SKM-1 (cell line): ENCODE measurements at regions not wholly inside any gene's neighbourhood (a gene's known extent, or its start where the extent isn't known, plus 50 kb on each side); places are given as distances from the start of the nearest gene placed in this dataset.

Experiments used
- DNase-seq: peaks from one replicate; lab custom pipeline; 2025; ENCODE audit not compliant: unreplicated experiment; lab: John Stamatoyannopoulos, UW

DNA sequence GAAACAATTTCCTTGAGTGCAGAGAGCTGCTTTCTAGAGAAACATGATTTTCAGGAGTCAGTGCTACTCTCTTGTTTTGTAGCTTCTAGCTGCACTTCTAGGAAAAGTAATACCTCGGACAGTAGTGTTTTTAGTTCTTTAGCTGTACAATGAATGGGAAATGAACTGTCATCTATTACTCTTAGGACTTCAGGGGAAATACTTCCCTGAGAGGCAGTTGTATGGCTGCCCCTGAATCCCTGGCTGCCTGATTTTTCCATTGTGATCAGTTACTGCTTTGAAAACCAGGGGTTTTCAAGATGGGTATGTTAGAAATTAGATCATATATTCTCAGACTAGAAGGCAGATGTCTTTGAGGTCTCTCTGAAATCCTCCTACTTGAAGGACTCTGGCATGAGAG, 200.3 kb upstream of the SEMA6D start:
- no peak for DNase-seq

DNA sequence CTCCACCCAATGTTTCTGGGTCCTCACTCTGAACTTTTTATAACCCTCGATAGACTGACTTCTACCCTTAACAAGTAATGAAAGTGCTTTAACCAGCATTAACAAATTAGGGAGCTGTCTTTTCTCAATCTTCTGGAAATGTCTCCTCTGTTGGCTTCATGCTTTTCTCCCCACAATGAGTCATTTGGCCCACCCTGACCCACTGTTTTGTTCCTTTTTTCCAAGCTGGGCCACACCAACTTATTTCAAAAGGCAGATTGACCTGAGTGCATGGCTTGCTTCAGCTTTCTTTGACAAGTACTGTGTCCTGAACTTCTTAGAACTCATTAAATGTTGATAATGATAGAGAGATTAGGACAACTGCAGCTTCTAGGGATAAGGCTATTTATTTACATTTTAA, 199.6 kb upstream of the SEMA6D start:
- DNase-seq, result no peak

DNA sequence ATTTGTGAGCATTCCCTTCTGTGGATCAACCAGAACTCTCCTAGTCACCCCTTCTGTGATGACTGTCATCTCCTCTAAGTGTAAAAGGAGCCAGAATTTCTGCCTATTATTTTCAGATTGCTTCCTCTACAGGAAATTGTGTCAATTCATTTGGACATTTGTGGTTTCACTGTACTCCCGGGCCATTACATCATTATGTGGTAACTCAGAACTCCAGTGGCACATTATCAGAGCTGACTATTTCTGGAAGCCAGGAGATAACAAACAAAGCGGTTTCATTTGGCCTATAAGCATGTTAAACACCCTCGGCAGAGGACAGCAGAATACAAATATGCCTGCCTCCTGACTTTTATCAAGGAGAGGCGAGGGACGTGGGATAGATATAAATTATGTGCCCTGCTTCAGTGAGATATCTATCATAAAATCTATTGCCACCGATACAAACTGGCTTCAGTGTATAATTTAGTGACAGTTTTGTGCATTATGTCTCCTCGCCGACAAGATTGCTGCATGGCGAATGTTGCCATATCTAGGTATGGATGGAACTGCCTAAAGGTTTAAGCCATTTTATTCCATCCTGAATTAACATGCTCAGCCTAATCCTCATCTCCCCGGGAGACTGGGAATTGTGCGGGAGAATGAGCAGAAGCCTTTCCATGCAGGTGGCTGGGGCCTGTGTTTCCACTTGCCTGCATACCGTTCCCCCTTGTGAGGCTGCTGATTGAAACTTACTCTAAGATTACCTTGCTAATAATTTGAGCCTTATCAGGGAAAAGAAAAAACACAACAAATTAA, 193.4 kb upstream of the SEMA6D start:
- DNase-seq, result no peak

DNA sequence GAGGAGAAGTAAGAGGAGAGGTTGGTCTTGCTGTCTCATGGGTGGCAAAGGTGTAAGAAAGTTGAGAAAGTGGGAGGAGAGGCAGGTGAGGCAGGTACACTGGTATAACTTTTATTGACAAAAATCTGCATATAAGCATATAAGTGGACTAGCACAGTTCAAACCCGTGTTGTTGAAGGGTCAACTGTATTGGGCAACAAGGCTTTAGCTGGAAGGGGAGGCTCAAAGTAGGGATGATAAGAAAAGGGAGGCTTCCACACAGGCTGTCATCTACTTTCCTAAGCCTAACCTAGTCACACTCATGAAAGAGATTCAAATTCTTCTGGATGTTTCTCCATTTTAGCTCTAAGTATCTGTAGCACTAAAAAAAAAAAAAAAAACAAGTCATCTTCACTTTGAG, 188.1 kb upstream of the SEMA6D start:
- no peak for DNase-seq

DNA sequence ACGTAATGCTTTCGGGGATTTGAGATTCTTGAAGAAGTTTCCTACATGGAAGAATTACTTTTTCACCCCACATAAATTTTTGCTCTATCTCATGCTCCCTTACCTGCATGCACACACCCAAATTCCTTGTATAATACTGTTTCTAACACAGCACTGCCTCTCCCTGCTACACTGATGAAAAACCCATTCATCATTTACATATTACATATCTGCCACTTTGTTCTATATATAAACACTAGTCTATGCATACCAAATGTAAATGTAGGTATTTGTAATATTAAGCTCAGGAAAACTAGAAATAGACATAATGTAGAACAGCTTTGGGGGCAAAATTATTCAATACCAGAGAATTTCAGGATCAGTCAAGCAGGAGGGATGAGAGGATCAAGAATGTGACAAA, 182.6 kb upstream of the SEMA6D start:
- no peak for DNase-seq

DNA sequence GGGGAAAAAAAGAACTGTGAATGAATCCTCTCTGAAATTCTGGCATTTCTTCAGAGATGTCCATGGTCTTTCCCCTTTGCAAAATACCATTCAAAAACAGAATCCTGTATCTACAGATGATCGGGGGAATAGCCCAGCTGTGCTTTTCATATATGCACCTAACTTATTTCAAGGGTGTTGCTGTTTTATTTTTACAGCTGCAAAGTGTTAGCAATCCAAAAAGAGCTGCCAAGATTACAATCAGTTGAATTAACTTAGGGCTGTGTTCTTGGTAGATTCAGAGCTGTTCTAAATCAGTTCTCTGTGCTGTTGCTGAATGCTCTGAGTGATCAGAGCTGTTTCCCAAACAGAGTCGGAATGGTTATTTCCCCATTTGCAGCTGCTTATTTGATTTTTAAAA, 175.7 kb upstream of the SEMA6D start:
- no peak for DNase-seq

DNA sequence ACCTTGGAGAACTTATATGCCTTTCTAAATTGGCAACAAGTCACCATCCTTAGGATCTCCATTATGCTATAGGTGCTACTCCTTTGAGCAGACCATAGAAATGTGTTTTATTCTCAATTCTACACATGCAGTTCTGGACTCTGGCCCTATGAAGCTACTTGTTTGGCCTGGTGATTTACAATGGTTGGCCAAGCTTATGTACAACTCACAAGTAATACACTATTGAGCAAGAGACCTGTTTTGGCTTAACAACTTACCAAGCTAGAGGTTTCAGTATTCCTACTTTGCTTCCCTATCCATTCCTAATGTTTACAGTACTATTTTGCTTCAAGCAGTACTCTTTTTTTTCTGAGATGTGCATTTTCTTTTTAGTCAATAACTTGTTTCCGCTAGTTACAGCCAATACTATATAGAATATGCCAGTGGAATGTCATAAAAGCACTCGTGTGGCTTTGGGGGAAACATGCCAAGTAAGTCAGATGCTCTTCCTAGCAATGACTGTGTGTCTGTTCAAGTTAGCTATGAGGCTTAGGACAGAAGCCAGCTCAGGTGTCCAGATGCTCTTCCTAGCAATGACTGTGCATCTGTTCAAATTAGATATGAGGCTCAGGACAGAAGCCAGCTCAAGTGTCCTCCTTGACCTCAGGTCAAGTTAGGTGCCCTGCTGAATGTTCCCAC, 174.9 kb upstream of the SEMA6D start:
- DNase-seq, result no peak

DNA sequence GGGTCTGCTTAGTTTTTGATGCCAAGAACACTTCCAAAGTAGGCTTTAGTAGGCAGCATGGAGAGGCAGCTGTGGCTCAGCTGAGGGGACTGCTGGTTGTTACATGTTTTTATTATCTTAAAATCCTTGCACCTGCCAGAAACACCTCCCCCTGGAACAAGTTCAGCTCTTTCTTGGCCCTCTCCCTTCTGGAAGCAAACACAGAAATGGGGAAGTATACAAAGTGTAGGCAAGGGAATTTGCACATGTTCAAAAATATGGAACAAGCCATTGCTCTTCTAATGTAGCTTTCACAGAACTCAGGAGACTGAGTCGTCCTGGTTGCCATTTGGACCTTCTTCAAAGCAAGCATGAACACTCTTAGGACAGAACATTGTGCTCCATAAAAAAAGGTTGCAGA, 169.1 kb upstream of the SEMA6D start:
- DNase-seq, result no peak

DNA sequence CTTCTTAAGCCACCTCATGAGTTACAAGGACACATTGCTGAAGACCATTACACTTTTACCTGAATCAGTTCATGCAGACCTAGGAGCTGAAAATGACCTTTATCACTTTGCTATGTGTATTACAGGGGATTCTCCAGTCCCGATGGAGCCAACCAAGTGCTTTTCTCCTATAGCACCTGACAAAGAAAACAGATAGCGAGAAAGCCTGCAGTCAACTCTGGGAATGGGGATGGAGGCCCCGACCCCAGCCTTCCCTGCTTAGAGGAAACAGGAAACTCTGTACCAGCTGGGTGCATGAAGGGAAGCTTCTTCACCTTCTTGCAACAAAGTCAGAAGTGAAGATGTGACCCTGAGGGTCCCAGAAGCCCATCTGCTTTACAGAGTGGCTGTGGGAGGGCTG, 168.3 kb upstream of the SEMA6D start:
- no peak for DNase-seq

DNA sequence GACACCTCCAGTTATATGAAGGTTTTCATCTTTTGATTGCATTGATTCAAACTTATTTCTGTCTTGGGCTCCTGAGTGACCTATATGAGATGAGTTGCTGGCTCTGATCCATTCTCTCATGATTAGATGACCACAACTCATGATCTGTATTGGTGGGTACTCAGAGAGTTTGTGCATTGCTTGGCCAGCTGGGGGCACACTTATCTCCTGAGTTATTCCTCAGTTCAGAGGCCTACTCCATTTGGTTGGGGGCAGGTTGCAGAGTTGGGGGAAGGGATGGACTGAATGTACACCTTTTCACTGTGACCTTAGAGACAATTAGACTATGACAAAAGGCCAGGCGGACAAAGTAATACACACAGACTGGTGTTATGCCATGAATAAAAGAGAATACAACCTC, 166.2 kb upstream of the SEMA6D start:
- no peak for DNase-seq

DNA sequence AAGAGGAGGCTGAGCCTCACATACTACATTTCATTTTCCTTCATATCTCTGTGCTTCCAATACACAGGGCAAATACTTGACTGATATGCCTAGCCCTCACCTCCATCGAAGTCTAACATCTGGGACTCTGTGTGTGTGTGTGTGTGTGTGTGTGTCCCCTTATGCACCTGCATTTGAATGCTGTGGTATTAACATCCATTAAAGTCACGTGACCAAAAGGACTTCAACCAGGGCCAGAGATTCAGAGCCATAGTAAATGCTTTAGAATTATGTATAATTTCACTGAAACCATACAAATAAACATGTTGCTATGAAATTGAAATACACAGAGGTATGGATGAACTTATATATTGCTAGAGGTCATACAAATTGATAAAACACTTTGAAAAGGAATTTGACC, 165.8 kb upstream of the SEMA6D start:
- DNase-seq, result no peak

DNA sequence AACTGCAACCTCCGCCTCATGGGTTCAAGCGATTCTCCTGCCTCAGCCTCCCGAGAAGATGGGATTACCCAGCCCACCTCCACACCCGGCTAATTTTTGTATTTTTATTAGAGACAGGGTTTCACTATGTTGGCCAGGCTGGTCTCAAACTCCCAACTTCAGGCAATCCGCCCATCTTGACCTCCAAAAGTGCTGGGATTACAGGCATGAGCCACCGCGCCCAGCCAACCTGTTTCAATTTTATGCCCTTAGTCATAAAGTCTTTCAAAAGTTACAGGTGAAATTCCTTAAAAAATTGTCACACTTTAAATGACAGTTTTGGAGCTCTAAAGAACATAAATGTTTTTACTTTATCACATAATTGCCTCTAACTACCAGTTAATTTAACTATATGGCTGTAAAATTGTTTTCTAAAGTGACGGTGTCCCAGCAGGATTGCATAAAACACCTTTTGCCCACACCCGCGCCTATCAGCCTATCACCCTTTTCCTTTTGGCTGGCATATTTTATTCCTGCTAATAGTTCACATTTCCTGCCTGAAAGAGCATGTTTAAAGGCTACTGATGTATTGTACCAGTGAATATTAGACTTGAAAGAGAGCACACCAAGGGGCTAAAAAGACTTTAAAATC, 164.2 kb upstream of the SEMA6D start:
- no peak for DNase-seq

DNA sequence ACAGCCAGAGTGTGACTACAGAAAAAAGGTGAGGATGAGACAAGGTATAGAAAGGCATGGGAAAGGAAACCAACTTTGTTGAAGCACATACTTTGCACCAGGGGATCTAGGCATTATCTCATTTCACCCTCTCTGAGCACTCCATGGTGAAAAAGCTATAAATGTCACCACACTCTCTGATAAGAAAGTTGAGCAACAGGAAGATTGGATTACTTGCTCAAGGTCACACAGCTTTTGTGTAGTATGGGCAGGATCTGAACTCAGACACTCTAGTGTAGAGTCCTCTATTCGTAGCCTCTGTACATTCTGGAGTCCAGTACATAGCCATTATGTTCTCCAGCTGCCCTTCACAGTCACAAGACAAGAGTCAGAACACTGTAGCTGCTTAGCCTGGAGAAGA, 163.4 kb upstream of the SEMA6D start:
- no peak for DNase-seq

DNA sequence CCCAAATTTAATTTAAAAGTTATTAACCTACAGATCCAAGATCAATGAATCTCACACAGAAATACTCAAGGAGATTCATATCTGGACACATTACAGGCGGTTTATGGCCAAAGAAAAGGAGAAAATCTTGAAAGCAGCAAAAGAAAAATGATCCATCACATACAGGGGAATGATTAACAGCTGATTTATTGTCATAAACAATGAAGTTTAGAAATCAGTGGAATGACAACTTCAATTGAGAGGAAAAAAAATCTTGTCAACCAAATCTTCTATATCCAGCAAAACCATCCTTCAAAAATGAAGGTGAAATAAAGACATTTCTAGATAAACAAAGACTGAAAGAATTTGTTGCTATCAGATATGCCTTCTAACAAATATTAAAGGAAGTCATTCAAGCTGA, 156.2 kb upstream of the SEMA6D start:
- no peak for DNase-seq

DNA sequence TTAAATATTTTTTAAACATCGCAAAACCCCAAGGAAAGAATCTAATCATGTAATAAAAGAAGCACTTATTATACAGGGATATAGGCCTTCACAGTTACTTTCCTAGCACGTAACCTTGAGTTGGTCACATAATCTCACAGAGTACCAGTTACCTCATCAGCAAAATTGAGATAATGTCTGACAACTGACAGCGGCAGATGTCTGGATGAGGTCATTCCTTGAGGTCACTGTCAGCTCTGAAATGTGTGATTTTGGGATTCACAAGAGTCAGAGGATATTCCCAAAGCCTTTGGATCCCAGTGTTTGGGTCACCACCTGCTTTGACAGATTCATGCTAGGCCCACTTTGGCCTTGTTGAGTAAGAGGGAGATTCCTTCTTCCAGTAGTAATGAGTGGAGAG, 151.4 kb upstream of the SEMA6D start:
- DNase-seq, result no peak

DNA sequence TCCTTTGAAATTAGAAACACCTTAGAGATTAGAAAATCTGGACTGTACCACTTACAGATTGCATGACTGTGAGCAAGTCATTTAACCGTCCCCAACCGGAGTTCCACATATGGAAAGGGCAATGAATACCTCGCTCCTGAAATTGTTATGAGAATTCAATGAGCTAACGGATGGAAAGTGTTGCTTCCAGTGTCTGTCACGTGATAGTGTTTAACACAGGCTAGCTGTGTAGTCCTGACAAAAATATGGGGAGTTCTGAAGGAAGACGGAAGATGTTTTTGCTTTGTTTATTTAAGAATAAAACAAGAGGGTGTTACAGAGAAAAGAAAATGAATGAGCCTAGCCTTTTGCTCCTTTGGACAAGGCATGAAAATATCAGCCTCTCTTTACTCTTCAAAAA, 150.7 kb upstream of the SEMA6D start:
- no peak for DNase-seq

DNA sequence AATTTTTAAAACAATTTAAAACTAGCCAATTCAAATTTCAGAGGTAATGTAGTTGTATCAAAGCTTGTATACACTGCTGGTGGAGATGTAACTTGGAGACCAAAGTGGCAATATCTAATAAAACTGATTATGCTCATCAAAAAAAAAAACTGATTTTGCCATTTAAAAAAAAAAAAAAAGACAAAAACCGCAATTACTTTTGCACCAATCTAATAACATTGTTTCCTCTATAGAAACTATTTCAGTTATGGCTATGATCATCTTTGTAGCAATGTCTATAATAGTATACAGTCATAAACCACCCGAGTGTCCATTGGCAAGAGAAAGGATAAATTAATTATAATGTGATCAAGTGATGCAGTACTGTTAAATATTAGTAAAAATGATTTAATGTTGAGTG, 149.3 kb upstream of the SEMA6D start:
- DNase-seq, result no peak

DNA sequence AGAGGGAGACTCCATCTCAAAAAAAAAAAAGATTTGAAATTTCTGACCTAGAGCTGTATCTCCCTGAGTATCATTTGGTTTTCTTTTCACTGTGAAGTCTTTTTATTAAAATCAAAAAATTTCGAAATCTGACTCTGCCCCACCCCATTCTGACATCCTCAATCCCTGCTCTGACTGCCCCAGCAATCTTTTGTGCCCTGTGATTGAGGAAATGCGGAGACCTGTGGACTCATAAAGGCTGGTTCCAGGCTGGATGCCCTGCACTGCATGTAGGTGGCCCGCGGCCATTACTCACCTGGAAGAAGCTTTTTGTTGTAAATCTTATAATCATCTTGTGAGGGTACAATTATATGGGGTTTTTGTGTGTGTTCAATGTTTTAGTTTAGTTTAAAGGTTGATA, 147.3 kb upstream of the SEMA6D start:
- no peak for DNase-seq

DNA sequence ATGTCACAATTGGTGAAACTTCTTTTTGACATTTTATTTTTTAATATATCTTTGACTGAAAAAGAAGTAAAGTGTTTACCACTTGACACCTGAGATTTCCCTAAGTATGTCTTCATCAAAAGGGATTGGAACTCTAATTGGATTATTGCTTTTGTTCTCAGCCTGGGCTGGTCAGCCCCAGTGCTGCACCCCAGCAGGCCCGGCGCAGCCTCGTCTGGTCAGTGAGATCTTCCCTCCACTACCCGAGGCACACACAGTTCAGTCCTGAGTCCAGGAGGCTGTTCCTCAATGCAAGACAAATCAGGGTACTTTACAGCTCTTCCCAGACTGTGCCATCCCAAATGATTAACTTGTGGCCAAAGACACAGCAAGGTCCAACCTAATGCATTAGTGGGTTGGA, 146.9 kb upstream of the SEMA6D start:
- DNase-seq, result no peak

DNA sequence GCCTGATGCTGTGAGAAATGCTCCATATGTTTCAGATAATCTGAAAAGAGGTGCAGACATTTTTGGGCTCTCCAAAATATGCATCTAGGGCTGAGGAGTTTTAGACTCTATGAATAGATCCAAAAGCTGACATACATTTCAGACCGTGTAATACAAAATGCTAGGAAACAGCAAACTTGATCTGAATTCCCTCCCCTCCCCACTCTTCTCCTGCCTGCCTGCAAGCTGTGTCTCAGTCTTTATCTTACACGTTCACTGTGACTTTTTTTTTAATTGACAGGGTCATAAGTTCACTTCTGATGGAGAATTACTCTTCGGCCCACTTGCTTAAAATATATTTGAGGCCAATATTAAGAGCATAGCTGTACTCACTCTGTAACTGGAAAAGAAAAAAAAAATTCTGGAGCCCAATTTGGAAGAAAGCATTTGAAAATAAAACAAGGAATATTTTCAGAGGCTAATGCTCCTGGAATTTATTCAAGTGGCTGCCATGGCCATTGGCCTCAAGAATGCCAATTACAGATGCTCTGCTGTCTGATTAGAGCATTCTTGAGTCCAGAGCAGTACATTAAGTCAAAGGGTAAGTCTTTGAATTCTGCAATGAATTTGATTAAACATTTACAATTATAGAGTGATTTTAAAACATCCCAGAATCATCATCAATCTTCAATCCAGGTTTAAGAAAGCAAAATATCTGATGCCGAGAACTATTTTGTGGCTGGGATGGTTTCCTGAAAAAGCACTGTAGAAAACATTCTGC, 146.2 kb upstream of the SEMA6D start:
- no peak for DNase-seq

DNA sequence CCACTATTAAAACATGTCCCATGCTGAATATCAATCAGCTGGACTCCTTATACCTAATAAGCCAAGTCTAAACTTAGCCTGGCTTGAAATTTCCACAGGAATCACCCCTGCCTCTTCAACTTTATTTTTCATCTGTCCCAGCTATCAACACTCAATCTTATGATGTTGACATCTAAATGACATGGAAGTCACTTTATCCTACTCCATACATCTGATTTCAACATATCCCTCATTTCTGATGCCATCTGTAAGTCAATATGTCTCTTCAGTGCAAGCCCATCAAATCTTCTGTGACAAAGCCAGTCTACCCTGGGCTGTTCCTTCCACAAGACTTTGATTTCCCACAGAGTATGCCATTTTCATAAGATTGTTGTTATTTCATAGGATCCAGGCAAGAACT, 143.6 kb upstream of the SEMA6D start:
- no peak for DNase-seq

DNA sequence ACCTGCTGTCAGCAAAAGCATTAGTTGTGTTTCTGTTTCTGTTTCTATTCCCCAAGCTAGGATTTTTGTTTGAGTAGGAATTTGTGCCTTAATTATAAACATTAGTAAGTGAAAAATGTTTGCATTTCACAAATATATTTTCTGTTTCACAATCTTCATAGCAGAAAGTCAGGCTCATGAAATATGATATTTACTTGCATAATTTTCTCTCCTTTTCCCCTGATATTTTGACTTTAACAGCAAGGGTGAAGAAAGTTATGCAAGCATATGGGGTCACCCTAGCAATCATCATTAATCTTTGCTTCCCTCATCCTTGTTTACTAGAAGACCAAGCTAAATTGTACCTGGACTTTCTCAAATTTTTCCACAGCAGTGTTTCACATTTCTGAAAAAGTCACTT, 140.3 kb upstream of the SEMA6D start:
- DNase-seq, result no peak
